SK-N-SH treated with all-trans-retinoic acid at 6 μM for 48 hours (cell line): ENCODE measurements at regions not wholly inside any gene's neighbourhood (a gene's known extent, or its start where the extent isn't known, plus 50 kb on each side); places are given as distances from the start of the nearest gene placed in this dataset.

ENCODE experiments used
- BACH2 ChIP-seq: fragments of 250-450 bp; sonication (Bioruptor Pico); IDR thresholded peaks from 2 replicates; pipeline ENCODE4 v1.9.0; 2021; ENCODE audit warnings: mild to moderate bottlenecking, borderline replicate concordance
- ISL1 ChIP-seq: fragments of 250-450 bp; sonication (Bioruptor Pico); IDR thresholded peaks from 2 replicates; pipeline ENCODE4 v2.1.2; 2022; ENCODE audit warnings: mild to moderate bottlenecking, moderate library complexity
- PATZ1 ChIP-seq: fragments of 250-450 bp; sonication (Bioruptor Pico); IDR thresholded peaks from 2 replicates; pipeline ENCODE4 v1.8.0; 2020; ENCODE audit warnings: mild to moderate bottlenecking, moderate library complexity, borderline replicate concordance
- RARB ChIP-seq: fragments of 250-450 bp; sonication (Bioruptor Pico); IDR thresholded peaks from 2 replicates; pipeline ENCODE4 v1.8.0; 2021; ENCODE audit warnings: mild to moderate bottlenecking, moderate library complexity
- TOX ChIP-seq: fragments of 250-450 bp; sonication (Bioruptor Pico); IDR thresholded peaks from 2 replicates; pipeline ENCODE4 v1.8.0; 2021; ENCODE audit warnings: mild to moderate bottlenecking, moderate library complexity, borderline replicate concordance
- ZFP30 ChIP-seq: fragments of 450-650 bp; formaldehyde crosslinking; IDR thresholded peaks from 2 replicates; pipeline ENCODE4 v1.5.0; 2022; ENCODE audit warnings: mild to moderate bottlenecking, moderate library complexity
- ZNF565 ChIP-seq: fragments of 450-650 bp; formaldehyde crosslinking; conservative IDR thresholded peaks from 2 replicates; pipeline ENCODE4 v1.5.0; 2020; ENCODE audit warnings: low read depth, mild to moderate bottlenecking, moderate library complexity
- ZNF8 ChIP-seq: fragments of 450-650 bp; formaldehyde crosslinking; IDR thresholded peaks from 2 replicates; pipeline ENCODE4 v1.5.0; 2020; ENCODE audit warnings: mild to moderate bottlenecking, moderate library complexity
- TF ChIP-seq, protein P1 (sequence below): fragments of 250-450 bp; sonication (Bioruptor Pico); IDR thresholded peaks from 2 replicates; pipeline ENCODE4 v1.8.0; 2021; ENCODE audit warnings: low read depth, mild to moderate bottlenecking, moderate library complexity, borderline replicate concordance
- TF ChIP-seq, protein P2 (sequence below): fragments of 250-450 bp; sonication (Bioruptor Pico); IDR thresholded peaks from 2 replicates; pipeline ENCODE4 v1.5.1; 2020; ENCODE audit warnings: low read depth, mild to moderate bottlenecking, moderate library complexity

GRCh38 chr2:118349365-118349764 lies 261.1 kb downstream of the INSIG2 start:
- TF ChIP-seq ZFP30 (no peak), RARB (CRISPR knock-in tag) (no peak), TOX (CRISPR knock-in tag) (no peak), ZNF565 (CRISPR knock-in tag) (no peak), ISL1 (no peak), PATZ1 (CRISPR knock-in tag) (no peak), ZNF8 (CRISPR knock-in tag) (no peak), BACH2 (no peak)
- TF ChIP-seq, protein P1, sequence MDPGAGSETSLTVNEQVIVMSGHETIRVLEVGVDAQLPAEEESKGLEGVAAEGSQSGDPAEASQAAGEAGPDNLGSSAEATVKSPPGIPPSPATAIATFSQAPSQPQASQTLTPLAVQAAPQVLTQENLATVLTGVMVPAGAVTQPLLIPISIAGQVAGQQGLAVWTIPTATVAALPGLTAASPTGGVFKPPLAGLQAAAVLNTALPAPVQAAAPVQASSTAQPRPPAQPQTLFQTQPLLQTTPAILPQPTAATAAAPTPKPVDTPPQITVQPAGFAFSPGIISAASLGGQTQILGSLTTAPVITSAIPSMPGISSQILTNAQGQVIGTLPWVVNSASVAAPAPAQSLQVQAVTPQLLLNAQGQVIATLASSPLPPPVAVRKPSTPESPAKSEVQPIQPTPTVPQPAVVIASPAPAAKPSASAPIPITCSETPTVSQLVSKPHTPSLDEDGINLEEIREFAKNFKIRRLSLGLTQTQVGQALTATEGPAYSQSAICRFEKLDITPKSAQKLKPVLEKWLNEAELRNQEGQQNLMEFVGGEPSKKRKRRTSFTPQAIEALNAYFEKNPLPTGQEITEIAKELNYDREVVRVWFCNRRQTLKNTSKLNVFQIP = no peak
- TF ChIP-seq, protein P2, sequence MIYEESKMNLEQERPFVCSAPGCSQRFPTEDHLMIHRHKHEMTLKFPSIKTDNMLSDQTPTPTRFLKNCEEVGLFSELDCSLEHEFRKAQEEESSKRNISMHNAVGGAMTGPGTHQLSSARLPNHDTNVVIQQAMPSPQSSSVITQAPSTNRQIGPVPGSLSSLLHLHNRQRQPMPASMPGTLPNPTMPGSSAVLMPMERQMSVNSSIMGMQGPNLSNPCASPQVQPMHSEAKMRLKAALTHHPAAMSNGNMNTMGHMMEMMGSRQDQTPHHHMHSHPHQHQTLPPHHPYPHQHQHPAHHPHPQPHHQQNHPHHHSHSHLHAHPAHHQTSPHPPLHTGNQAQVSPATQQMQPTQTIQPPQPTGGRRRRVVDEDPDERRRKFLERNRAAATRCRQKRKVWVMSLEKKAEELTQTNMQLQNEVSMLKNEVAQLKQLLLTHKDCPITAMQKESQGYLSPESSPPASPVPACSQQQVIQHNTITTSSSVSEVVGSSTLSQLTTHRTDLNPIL (CRISPR knock-in tag) = no peak
